GM21825 (cell line): ENCODE measurements at regions not wholly inside any gene's neighbourhood (a gene's known extent, or its start where the extent isn't known, plus 50 kb on each side); places are given as distances from the start of the nearest gene placed in this dataset.

ENCODE experiments used
- ATAC-seq: cut with Tn5 transposase; IDR thresholded peaks from one replicate; pipeline ENCODE4 v1.9.1; 2021; ENCODE audit warnings: mild to moderate bottlenecking, moderate library complexity; ENCODE audit not compliant: unreplicated experiment

DNA sequence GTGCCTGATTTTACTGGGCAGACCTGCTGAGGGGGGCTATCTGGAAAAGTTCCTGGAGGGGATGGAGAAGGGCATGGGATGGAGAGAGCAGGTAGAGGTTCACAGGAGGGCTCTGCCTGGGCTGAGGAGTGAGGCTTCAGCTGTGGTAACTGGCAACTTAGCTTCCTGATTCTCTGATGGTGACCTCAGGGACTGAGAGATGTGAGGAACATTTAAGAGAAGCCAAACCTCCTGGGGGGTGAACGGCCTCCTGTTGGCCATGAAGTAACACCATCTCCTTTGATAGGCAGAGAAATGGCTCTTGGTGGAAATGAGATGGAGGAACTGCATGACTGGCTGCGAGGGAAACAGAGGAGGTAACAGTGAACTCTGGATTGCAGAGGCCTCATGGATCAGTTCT, 97.3 kb upstream of the ROPN1 start:
- ATAC-seq = no peak

DNA sequence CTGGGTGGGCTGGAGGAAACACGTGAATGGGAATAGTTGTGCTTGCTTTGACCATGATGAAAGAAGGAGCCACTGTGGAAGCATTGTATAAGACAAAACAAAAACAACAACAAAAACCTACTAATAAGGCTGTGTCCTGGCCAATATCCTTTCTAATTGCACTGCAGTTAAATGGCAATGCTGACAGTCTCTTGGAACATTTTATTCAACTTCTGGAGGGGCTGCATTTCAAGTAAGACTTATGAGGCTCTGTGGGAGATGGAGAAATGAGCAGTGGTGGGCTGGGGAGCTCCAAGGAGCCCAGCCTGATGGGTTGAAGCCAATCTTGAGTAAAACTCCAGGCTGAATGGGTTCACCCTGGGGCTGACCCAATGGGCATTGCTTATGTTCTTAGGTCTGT, 99.8 kb upstream of the ROPN1 start:
- no peak for ATAC-seq

- ATAC-seq = no peak
These were observed 100.9 kb upstream of the ROPN1 start for GRCh38 chr3:124092811-124093210.

- ATAC-seq = no peak
These were observed 102.6 kb upstream of the ROPN1 start for GRCh38 chr3:124094496-124094895.

DNA sequence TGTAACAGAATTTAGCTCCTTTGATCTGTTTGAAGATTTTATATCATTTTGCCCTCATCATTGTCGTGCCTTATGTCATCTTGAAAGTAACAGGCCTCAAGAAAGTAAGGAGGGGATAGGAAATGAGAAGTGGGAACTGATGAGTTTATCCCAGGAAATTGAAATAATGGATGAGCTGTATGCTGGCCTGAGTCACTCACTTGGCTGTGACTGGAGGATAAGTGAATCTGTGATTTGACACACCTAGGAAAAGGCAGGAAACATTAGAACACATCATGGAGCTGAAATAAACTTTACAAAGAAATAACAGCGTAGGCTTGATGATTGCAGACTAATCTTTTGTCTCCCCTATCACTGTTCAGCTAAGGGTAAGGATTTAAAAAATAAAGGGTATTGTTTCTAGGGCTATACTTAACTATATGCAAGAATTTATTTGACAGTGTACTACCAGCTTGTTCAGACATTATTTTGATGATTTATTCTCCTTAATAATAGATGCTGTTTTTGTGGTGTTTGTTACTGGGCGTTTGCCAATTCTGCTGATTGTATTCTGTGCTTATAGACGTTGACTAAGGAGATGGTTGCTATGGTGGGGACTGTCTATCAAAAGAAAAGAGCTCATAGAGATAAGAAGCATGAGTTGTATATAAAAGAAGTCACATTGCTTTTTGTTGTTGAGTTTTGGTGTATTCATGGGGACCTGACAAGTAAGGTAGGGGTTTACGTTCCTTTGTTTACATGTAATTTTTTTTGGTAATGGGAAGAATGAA, 105.6 kb upstream of the ROPN1 start:
- ATAC-seq = no peak

GRCh38 chr3:124101643-124102042, 109.7 kb upstream of the ROPN1 start:
- ATAC-seq = no peak

DNA sequence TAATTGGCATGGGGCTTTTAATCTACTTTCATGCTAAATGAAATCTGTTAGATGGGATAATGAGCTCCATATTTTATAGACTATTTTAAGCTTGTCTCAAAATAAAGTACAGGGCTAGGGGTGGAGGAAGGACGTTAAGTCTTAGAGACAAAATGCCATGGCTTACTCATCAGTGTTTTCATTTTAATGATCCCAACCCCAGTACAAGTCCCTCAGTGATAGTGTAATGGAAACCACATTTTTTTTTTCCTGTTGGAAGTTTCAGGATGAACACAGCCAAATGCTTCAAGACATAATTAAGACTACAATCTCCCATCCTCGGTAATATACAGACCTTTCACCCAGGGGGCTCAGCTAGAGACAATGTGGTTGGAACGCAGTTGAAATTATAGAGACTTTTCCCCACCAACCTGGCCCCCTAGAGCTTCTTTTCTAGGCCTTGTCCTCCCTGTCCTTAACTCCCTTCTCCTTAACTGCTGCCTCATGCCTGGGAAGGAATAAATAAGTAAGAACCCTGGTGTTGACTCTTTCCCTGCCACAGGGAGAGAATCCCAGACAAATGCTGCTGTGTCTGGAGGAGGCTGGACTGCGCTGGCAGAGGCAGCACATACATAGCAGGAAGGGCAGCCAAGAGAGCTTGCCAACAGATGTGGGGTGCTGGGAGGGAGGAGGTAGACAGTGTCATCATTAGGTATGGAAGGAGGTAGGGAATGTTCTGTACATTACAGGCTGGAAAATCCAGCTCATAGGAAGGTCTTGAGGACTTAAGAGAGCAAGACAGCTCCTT, 115.4 kb upstream of the ROPN1 start:
- no peak for ATAC-seq

- no peak for ATAC-seq
These were observed 116.5 kb upstream of the ROPN1 start for GRCh38 chr3:124108446-124108845.

GRCh38 chr3:124113485-124113884, 121.6 kb upstream of the ROPN1 start:
- no peak for ATAC-seq

- ATAC-seq = no peak
These were observed 123.4 kb upstream of the ROPN1 start for GRCh38 chr3:124115279-124115678.

DNA sequence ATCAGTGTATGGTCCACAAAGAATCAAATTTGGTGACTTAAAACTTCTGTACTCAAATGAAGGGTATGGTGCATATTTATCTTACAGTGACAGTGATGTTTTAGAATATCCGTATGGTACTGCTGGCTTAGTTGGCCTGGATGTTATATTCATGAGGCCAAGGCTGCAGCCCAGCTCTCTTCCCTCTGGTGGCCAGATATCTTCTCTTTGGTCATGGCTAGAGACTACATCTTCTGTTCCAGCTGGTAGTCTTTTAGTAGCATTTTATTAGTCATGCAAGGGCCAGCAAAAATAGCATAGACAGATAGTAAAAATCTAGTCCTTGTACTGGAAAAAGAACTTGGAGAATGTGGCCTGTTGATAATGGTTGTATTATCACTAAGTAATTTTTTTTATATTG, 124.0 kb upstream of the ROPN1 start:
- ATAC-seq = no peak

GRCh38 chr3:124116906-124117305, 125.0 kb upstream of the ROPN1 start:
- ATAC-seq = no peak

DNA sequence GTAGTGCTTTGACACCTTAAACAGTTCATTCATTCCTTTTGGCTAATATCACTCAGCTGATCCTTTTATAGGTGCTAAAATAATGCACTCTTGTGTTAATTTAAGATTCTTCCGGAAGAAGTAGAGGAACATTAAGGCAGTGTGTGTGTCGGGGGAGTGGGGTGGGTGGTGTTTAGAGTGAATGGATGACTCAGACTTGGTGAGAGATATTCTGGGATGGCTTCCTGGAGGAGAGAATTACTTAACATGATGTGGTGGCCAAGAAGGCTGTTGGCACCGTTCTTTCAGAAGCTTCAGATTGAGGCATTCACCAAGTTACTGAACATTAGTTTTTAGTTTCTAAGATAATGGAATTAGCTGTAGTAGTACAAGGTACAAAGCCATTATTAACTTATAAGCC, 125.6 kb upstream of the ROPN1 start:
- ATAC-seq = no peak

DNA sequence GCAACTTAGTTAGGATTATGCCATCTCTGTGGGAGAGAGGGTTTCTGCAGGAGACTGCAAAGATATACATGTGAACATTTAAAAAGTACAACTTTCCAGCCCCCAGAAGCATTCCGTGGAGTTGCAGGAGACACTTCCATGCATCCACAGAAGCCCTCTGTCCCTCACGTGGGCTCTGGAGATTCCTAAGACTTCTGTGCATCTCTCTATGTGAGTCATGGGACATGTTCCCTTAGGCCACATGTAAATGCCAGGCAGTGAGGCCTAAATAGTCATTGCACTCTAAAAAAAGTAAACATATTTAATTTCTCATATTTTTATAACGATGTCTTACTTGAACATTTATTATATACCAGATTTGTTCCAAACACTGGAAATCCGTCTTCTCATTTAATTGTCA, 126.5 kb upstream of the ROPN1 start:
- ATAC-seq = no peak

GRCh38 chr3:124119056-124119716, 127.3 kb upstream of the ROPN1 start:
- no peak for ATAC-seq

GRCh38 chr3:124121379-124122312, 129.7 kb upstream of the ROPN1 start:
- no peak for ATAC-seq

DNA sequence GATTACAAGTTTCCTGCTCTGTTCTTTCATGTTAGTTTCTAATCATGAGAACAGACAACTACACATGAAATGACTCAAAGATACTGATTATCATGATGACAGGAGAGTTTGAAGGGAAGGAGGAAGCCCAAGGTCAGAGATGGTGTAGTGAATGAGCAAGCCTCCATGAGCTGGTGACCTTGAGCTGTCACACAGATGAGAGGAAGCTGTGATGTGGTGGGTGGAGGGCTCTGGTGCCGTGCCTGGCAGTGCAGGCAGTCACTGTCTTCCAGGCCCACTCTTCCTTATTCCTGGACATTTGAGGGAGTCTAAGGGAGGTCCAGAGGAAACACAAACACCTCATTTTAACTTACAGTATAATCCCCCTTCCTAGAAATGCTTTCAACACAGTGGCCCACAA, 133.4 kb upstream of the ROPN1 start:
- no peak for ATAC-seq

DNA sequence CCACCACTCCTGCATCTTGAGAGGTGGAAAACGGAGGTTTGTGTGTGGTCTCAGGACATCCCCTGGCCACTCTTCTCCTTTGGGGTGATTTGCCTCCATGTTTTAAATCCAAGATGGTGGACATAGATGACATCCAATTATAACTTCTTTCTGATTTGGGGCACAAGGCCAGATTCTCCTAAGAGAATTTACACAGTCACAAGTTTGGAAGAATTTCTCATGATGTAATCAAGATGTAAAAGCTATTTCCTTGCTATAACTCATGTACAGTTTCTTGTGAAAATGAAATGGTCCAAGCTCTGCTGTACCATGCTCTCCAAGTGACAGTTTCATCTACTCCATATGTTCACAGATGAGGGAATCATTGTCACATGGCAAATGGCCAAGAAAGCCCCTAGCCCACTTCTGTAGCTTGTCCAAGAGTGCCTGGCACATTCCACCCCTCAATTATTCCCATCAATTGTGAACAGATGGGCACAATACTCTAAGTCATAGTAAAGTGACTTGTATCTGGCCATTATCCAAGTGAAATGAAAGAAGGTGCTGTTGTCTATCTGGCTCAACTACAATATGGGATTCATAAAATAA, 134.6 kb upstream of the ROPN1 start:
- ATAC-seq = no peak

DNA sequence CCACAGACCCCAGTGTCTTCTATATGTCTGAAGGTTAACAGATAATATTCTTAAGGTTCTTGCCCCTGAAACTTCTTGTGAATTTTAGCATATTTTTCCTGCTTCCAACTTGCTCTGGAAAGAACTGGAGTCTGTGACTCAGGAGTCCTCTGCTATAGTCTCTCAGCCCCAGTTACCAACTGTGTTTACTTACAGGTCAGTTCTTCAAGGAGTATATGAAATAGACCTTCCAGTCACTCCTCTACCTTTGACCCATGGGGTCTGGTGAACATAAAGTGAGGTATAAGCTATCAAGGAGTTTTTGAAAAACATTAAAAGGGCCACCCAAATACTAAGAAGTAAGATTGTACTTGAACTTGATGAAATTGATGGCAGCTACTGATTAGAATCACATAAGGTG, 139.2 kb upstream of the ROPN1 start:
- no peak for ATAC-seq

- no peak for ATAC-seq
These were observed 139.7 kb upstream of the ROPN1 start for GRCh38 chr3:124131580-124131979.
